PC-3 (cell line): ENCODE measurements at regions not wholly inside any gene's neighbourhood (a gene's known extent, or its start where the extent isn't known, plus 50 kb on each side); places are given as distances from the start of the nearest gene placed in this dataset.

ENCODE experiments used
- CTCF ChIP-seq: fragments of 300-600 bp; sonication (generic); conservative IDR thresholded peaks from 2 replicates; pipeline ENCODE4 v1.5.1; 2017; ENCODE audit warnings: antibody characterized with exemption, low read depth, mild to moderate bottlenecking, low read length
- EZH2 ChIP-seq: fragments of 300-600 bp; sonication (generic); IDR thresholded peaks from one replicate; pipeline ENCODE4 v1.6.1; 2017; ENCODE audit warnings: antibody characterized with exemption, mild to moderate bottlenecking, low read length; ENCODE audit not compliant: unreplicated experiment
- EZH2phosphoT487 ChIP-seq: fragments of 300-600 bp; sonication (generic); IDR thresholded peaks from 2 replicates; pipeline ENCODE4 v1.6.1; 2018; ENCODE audit warnings: mild to moderate bottlenecking, antibody characterized with exemption, low read length, borderline replicate concordance

- no peak for TF ChIP-seq CTCF
- TF ChIP-seq EZH2phosphoT487: no peak
- TF ChIP-seq EZH2: no peak
These were observed 438.1 kb downstream of the MDFIC start for GRCh38 chr7:115359955-115360354.
